HG03378 (cell line): ENCODE measurements at regions not wholly inside any gene's neighbourhood (a gene's known extent, or its start where the extent isn't known, plus 50 kb on each side); places are given as distances from the start of the nearest gene placed in this dataset.
"Not testable (repeated sequence)": the region's sequence is repeated elsewhere in the genome, so short reads cannot be mapped to it uniquely, and the experiment has no call there.

Source experiments
- ATAC-seq: cut with Tn5 transposase; IDR thresholded peaks from one replicate; pipeline ENCODE4 v1.9.1; 2021; ENCODE audit warnings: mild to moderate bottlenecking, moderate library complexity; ENCODE audit not compliant: unreplicated experiment

GRCh38 chr3:8399686-8400085, 101.9 kb upstream of the LMCD1 start:
- ATAC-seq = no peak

GRCh38 chr3:8400911-8401310, 100.7 kb upstream of the LMCD1 start:
- ATAC-seq = no peak

- ATAC-seq = no peak
Measured at GRCh38 chr3:8403996-8404395, 97.6 kb upstream of the LMCD1 start.

GRCh38 chr3:8405144-8405543, 96.5 kb upstream of the LMCD1 start:
- ATAC-seq = no peak

GRCh38 chr3:8406479-8406878, 95.1 kb upstream of the LMCD1 start:
- no peak for ATAC-seq

- ATAC-seq = no peak
Measured at GRCh38 chr3:8413337-8413926, 88.2 kb upstream of the LMCD1 start.

GRCh38 chr3:8416965-8417364, 84.7 kb upstream of the LMCD1 start:
- ATAC-seq = no peak

GRCh38 chr3:8420612-8421011, 81.0 kb upstream of the LMCD1 start:
- no peak for ATAC-seq

GRCh38 chr3:8421267-8421666, 80.4 kb upstream of the LMCD1 start:
- ATAC-seq = no peak

- no peak for ATAC-seq
Measured at GRCh38 chr3:8421711-8422110, 79.9 kb upstream of the LMCD1 start.

GRCh38 chr3:8423307-8423706, 78.3 kb upstream of the LMCD1 start:
- no peak for ATAC-seq

- no peak for ATAC-seq
Measured at GRCh38 chr3:8424281-8424680, 77.3 kb upstream of the LMCD1 start.

GRCh38 chr3:8436661-8437287, 64.8 kb upstream of the LMCD1 start:
- ATAC-seq = no peak

- no peak for ATAC-seq
Measured at GRCh38 chr3:8438507-8439079, 63.0 kb upstream of the LMCD1 start.

- ATAC-seq = not testable (repeated sequence)
Measured at GRCh38 chr3:8440142-8440541, 61.5 kb upstream of the LMCD1 start.

- no peak for ATAC-seq
Measured at GRCh38 chr3:8441969-8442559, 59.6 kb upstream of the LMCD1 start.

GRCh38 chr3:8442993-8443650, 58.5 kb upstream of the LMCD1 start:
- ATAC-seq = no peak

GRCh38 chr3:8443829-8444791, 57.5 kb upstream of the LMCD1 start:
- ATAC-seq = no peak

GRCh38 chr3:8444883-8445282, 56.7 kb upstream of the LMCD1 start:
- no peak for ATAC-seq

- no peak for ATAC-seq
Measured at GRCh38 chr3:8445861-8446260, 55.8 kb upstream of the LMCD1 start.

- ATAC-seq = no peak
Measured at GRCh38 chr3:8446845-8447244, 54.8 kb upstream of the LMCD1 start.
